ENCODE measurements at regions not wholly inside any gene's neighbourhood (a gene's known extent, or its start where the extent isn't known, plus 50 kb on each side); places are given as distances from the start of the nearest gene placed in this dataset.

- TF ChIP-seq CTCF (IDR thresholded peaks at IDR 0.05) (no peak), POLR2A (IDR thresholded peaks at IDR 0.05) (no peak)
These were observed 543.2 kb upstream of the CXADR start for GRCh38 chr21:16969636-16970035.
